GM18502 (cell line): ENCODE measurements at regions not wholly inside any gene's neighbourhood (a gene's known extent, or its start where the extent isn't known, plus 50 kb on each side); places are given as distances from the start of the nearest gene placed in this dataset.
"Not testable (repeated sequence)": the region's sequence is repeated elsewhere in the genome, so short reads cannot be mapped to it uniquely, and the experiment has no call there.

Source experiments
- ATAC-seq: cut with Tn5 transposase; IDR thresholded peaks from one replicate; pipeline ENCODE4 v1.9.1; 2021; ENCODE audit warnings: mild to moderate bottlenecking; ENCODE audit not compliant: unreplicated experiment, poor library complexity

DNA sequence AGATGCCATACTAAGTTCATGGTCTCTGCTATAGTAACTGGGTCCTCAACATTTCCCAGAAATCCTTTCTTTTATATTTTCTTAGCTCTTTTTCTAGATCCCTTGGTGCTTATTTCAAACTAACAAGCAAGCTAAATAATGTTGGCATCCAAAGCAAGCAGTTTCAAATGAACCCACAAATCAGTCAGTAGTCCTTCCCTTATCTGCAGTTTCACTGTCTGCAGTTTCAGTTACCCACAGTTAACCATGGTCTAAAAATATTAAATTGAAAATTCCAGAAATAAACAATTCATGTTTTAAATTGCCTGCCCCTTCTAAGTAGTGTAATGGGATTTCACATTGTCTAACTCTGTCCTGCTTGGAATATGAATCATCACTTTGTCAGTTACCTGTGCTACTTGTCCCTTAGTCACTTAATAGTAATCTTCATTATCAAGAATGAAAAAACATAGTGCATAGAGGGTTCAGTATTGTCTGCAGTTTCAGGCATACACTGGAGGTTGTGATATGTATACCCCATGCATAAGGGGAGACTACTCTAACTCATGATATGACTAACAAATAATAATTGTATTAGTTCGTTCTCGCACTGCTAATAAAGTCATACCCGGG, 633.7 kb downstream of the MECOM start:
- no peak for ATAC-seq

DNA sequence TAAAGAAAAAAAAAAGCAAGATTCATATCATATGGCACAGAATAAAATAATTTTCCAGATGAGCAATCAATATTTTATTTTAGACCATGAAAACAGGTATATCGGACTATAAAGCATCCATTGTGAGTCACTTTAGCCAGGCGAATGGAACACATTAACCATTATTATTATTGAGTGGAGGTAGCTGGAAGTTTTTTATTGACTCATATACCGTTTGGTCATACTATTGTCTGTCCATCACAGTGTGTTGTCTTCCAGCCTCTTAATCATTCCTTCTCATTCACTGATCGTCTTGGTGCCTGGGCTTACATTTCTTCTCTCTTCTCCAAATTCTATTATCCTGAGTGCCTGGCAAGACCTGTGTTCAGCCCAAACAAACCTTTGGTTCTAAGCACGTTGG, 634.8 kb downstream of the MECOM start:
- ATAC-seq: no peak

DNA sequence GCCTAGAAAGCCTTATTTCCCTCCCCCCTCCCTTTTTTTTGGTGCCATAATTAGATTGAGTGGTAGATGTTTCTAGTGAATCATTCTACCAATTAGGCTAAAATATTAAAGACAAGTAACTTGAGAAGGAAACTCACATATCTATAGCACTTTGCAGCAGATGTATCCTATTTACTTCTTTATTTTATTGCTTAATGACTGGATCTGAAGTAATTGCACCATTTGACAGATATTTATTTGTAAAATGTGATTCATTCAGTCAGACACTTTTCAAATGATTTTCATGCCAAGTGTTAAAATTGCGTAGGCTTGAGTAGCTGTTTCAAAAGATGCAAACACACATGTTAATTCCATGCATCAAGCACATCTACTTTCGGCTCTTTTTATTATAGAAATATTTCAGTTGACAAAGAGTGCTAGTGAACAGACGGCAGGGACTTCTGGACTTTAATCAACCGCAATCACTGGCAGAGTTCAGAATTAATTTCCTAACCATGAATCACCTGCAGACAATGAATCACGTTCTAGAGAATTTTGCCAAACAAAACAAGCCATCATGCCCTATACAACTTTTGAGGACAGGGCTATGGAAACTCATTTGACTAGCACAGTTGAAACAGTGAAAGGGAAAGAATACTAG, 636.8 kb downstream of the MECOM start:
- ATAC-seq: no peak

DNA sequence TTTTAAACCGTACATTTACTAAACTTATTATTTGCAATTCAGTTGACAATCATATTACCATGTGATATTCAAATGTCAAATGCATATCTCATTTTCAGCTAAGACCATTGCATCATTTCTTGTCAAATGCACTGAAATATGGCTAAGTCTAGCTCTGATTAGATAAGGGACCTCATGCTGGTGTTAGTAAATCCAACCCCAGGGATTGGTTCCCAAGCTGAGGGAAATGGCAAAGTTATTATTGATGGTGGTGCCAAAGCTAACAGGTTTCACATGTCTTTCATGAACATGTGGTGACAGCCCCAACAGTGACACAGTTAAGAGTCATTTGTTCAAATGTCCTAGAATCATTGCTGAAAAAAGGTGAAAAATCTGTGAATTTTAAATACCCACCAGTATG, 641.1 kb downstream of the MECOM start:
- no peak for ATAC-seq

DNA sequence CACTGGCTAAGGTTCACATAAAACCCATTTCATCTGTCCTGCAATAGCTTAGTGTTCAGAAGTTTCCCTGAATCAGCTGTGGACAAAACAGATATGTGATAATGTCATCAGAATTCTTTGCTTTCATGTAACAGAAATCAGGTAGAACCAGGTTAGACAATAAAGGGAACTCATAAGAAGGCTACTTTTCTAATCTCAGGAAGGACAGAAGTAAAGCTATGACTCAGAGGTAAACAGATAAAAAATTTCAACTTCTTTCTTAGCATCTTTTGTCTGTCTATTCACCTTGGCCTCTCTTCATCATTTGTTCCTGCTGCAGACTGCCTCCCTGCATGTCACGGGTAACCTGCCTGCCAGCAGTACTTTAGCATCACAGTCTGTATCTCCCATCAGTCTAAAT, 643.1 kb downstream of the MECOM start:
- no peak for ATAC-seq

DNA sequence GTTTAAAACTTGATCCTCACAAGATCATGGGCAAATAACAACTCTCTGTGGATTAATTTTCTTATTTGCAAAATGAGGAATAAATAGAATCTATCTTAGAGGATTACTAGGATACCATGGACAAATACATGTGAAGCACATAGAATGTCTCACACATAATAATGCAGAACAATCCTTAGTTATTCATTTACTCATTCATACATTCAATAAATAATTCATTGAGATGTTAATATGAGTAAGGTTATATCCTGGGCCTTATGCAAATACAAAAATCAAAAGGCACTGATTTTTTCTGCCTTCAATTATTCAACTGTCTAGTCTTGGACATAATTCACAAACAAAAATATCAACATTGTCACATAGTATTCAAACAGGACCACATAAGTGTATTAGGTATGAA, 654.1 kb downstream of the MECOM start:
- ATAC-seq: no peak

DNA sequence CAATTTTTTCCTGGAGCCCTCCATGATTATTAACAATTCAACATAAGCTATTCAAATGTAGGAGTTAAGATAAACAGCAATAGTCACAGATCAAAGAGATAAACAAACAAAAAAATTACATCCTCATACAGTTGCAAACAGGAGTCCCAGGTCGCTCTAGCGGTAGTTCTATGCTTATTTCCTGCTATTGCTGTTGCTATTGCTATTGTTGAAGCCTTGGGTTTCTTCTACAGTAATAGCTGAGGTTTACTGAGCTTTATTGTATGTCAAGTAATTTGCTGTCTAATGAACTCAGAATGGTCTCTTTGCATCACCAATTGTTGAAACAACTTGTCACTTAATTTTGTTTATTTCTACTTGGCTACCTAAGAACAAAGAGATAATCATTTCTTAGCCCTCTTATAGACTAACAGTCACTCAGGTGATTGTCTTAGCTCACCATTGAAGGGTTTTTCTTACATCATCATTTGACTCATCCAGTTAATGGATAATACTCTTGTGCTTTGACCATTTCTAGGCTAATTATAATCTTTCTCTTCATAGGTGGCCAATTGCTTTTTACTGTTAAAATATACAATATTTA, 654.6 kb downstream of the MECOM start:
- ATAC-seq: no peak

DNA sequence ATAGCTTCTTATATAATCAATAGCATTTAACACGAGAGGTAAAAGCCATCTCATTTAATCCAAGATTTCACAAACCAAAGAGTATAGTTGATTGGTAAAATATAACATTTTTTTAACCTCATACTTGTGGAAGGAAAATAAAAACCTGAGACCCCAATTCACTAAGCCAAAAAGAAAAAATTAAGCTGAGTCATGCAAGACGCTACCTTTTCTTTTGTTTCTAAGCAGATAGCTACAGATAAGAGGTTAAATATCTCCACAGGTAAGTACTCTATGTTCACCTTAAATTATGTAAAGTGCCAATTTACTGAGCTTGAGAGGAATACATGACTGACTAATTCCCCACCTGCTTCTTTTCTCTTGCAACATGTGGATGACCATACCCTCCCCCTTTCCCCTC, 656.4 kb downstream of the MECOM start:
- no peak for ATAC-seq

DNA sequence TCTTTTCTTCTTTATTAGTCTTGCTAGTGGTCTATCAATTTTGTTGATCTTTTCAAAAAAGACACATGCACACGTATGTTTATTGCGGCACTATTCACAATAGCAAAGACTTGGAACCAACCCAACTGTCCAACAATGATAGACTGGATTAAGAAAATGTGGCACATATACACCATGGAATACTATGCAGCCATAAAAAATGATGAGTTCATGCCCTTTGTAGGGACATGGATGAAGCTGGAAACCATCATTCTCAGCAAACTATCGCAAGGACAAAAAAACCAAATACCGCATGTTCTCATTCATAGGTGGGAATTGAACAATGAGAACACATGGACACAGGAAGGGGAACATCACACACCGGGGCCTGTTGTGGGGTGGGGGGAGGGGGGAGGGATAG, 657.1 kb downstream of the MECOM start:
- ATAC-seq: not testable (repeated sequence)

DNA sequence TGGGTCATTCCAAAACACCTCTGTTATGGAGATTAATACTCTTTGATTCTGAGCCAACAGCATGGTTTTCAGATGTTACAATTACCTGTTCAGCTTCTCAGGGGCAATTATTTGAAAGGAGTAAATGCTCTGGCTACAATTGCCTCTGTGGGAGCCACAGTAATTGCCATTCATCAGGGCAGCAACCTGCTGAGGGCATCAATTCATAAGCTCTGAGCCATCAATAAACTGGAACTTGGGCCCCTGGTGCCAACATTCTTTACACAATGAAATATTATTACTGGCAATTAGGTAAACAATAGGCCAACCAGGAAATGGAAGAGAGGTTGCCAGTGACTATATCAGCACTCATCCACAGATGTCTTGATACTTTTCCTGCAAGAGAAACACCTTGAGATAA, 660.8 kb downstream of the MECOM start:
- no peak for ATAC-seq

DNA sequence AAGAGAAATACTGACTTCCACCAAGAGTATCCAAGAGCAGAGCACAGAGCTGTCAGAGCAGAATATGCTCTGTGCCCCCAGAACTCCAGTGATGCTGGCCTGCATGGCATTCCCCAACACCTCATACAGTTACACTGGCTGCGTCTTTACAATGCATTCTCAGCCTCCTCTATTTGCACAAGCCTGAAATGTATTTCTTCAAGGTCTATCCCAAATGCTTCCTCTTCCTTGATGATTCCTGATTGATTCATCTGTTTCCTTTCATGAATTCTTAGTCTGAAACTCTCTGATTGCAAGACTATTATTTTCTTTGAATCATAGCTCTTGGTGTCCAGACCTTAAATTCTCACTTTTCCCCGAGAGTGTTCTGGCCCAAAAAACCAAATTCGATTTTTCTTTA, 664.7 kb downstream of the MECOM start:
- ATAC-seq: no peak

DNA sequence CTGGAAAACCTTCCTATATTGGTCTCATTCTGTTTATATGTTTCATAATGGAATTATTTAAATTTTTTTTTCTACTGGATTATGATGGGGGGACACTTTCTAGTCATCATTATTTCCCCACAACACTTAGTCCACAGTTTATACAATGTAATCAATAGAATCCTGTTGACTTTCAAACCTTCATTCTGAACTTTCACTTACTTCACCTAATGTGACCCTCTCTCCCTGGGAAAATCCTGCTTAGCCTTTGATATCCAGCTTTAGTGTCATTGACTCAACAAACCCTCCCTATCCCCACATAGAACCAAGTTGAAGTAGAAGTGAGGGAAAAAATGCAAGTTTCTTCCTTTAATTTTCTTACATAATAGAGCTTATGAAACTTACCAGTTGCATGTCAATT, 666.0 kb downstream of the MECOM start:
- ATAC-seq: no peak

DNA sequence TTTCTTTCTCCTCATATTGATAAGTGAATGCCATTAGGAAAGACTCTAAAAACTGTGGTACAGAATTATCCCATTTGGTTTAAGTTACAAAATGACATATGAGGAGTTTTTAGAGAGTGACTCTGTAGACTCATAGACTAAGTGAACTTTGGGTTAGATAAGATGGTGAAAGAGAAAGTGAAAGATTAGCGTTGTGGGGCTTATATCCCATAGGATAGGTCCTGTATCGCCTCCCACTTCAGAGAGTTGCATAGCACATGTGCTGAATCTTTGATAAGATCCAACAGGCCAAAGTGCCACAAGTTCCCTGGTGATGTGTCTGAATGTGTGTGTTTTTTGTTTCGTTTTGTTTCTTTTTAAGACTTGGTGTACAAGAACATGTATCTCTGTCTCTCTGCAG, 666.9 kb downstream of the MECOM start:
- ATAC-seq: no peak

DNA sequence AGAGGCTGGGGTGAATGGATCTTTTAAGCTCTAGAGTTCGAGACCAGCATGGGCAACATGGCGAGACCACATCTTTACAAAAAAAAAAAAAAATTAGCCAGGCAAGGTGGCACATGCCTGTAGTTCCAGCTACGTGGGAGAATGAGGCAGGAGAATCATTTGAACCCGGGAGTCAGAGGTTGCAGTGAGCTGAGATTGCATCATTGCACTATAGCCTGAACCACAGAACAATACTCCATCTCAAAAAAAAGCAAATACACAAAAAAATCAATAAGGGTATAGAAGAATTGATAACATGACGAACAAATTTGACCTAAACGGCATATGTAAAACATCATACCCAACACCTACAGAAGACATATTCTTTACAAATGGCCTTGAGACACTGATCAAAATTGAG, 668.4 kb downstream of the MECOM start:
- ATAC-seq: no peak

DNA sequence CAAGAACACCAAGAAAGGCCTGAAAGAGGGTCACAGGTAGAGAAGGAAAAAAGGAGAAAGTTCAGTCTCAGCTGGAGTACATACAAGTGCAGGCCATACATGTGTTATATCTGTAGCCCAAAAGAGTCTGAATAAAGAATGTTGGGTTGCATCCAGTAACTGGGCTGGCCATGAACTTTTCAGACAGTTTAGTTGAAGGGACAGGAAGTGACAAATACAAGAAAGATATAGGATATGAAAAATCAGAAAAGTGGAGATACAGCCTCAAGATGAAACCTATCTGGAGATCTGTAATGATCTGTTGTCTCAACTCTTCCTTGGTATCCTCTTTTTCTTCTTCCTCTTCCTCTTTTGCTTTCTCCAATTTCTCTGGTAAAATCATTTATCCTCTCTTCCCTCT, 671.7 kb downstream of the MECOM start:
- ATAC-seq: no peak

DNA sequence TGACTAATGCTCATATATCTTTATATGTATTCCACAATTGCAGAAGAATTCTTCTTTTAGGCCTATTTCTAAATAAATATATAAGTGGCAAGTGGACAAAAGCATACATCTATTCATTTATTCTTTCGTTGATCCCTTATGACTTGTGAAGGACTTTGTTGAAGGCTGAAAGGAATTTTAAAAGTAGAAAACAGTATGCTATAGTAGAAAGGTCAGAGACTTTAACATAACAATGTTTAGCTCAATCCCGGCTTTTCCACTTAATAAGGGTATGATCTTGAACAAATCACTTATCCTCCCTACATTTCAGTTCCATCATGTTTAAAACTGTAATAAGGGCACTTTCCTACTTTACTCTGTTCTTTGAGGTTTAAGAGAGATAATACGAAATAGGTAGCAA, 672.9 kb downstream of the MECOM start:
- ATAC-seq: no peak

DNA sequence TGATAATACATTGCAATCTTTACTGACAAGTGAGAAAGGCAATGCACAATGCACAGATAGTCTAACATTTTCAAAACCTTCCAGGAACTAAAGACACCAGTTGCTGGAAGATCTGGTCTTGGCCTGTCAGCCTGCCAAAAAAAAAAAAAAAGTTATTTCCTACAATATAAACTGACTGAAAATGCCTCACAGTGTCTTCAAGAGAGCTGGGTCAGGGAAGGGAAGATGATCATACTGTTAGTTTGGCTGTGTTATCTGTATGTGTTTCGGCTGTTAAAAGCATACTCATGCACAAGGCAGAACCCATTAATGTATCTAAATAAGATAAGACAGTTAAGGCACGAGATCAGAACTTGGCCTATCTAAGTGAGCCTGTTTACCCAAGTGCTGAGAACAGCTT, 673.4 kb downstream of the MECOM start:
- ATAC-seq: no peak

DNA sequence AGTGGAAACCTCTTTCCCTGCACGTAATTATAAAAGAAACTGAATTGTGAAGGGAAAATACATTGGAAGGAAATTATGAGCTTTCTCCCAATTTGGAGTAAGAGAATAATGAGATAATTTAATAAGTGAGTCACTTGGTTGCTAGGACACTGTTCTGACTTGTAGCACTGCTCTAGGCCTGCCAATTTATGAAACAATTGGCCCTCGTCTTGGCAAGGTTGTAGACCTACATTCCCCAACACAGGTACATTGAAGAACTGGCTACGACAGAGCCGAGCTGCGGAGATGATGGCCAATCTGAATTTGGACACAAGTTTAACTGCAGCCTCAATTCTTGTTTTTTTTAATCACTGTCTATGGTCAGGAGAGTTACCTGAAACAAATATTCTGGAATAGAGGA, 674.1 kb downstream of the MECOM start:
- ATAC-seq: no peak

DNA sequence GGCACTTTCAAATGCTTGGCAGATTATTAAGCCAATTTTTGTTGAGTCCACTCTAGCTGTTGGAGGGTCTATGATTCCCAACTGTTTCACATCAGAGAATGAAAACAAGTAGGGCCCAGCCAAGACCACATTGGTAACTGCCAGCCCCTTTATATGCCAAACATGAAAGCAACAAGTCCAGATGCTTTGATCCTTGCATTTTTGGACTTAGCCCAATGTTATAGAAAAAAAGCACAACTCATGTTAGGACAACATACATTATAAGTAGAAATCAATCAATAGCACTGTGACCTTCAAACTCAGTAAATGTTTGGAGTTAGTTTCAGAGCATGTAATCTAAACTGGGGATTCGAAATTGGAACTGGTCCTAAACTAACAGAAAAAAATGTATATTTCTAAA, 674.7 kb downstream of the MECOM start:
- ATAC-seq: no peak

DNA sequence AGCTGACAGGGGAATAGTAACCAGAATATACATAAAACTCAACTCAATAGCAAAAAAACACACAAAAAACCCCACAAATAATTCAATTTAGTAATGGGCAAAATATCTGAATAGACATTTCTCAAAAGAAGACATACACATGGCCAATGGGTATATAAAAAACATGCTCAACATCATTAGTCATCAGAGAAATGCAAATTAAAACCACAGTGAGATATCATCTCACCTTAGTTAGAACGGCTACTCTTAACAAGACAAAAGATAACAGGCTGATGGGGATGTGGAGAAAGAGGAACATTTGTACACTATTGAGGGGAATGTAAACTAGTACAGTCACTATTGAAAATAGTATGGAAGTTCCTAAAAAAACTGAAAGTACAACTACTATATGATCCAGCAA, 678.6 kb downstream of the MECOM start:
- ATAC-seq: no peak

DNA sequence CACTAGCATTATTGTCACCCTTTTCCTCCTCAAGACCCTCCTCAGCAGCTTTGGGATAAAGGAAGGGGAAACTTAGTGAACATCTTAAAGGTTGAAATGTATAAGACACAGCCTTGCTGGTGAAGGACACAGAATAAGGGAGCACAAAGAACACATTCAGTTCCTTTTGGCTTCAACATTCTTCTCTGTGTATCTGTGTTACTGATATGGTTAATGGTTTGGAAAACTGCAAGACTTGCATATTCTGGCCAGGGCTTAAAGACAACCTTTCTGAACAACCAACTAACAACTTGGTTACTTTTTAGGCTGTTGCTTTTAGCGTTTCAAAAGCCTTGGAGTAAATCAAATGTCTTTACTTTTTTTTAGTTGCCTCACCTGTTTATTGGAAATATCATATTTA, 680.5 kb downstream of the MECOM start:
- ATAC-seq: no peak

DNA sequence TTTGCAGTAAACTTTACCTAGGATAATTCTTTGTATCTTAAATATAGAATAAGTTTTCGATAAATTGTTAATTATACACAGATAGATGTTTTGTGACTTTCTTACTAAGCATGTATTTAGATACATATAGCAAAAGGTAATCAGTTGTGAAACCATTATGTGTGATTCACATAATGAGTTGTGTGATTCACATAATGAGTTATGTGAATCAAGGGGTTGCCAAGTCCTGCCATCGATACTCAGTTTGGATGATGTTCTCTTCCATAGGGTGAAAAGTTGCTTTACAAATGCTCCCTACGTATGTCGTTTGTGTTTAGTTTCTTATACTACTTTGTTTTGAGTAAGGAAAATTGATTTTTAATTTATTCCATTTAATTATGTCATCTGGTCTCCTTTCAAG, 682.1 kb downstream of the MECOM start:
- no peak for ATAC-seq
